ENCODE measurements at regions not wholly inside any gene's neighbourhood (a gene's known extent, or its start where the extent isn't known, plus 50 kb on each side); places are given as distances from the start of the nearest gene placed in this dataset.

- TF ChIP-seq EZH2 (IDR thresholded peaks at IDR 0.05; ENCODE audit: borderline replicate concordance, low read depth, low read length, severe bottlenecking) (no peak), CTCF (IDR thresholded peaks at IDR 0.05; ENCODE audit: borderline replicate concordance, extremely low read depth, low read length, poor library complexity, severe bottlenecking) (no peak)
Measured at GRCh38 chr2:12560618-12561017, 156.1 kb upstream of the TRIB2 start.
